GM12872 (cell line): ENCODE measurements at regions not wholly inside any gene's neighbourhood (a gene's known extent, or its start where the extent isn't known, plus 50 kb on each side); places are given as distances from the start of the nearest gene placed in this dataset.

Experiments
- TF ChIP-seq, protein P1 (sequence below): IDR thresholded peaks from 3 replicates; pipeline ENCODE4 v1.5.1; 2011; ENCODE audit warnings: low read depth, mild to moderate bottlenecking, low read length, moderate library complexity; ENCODE audit not compliant: insufficient read depth

DNA sequence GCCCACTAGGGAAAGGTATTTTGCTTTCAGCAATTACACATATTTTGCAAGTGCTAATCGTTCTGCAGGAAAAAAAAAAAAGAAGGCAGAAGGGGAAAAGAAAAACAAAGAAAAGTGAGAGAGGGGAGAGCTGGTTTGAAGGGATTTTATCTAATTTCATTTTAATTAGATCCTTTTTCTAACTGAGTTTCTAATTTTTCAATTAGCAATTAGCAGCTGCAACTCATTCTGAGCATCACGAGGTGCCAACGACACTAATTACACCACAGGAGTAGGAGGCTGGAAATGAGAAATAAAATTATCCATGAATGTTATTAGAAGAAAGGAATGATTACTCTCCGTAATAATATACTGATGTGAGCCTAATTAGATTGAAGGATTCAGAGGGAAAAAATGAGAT is 481.0 kb upstream of the CAMK1G start:
- TF ChIP-seq, protein P1, sequence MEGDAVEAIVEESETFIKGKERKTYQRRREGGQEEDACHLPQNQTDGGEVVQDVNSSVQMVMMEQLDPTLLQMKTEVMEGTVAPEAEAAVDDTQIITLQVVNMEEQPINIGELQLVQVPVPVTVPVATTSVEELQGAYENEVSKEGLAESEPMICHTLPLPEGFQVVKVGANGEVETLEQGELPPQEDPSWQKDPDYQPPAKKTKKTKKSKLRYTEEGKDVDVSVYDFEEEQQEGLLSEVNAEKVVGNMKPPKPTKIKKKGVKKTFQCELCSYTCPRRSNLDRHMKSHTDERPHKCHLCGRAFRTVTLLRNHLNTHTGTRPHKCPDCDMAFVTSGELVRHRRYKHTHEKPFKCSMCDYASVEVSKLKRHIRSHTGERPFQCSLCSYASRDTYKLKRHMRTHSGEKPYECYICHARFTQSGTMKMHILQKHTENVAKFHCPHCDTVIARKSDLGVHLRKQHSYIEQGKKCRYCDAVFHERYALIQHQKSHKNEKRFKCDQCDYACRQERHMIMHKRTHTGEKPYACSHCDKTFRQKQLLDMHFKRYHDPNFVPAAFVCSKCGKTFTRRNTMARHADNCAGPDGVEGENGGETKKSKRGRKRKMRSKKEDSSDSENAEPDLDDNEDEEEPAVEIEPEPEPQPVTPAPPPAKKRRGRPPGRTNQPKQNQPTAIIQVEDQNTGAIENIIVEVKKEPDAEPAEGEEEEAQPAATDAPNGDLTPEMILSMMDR, result no peak

DNA sequence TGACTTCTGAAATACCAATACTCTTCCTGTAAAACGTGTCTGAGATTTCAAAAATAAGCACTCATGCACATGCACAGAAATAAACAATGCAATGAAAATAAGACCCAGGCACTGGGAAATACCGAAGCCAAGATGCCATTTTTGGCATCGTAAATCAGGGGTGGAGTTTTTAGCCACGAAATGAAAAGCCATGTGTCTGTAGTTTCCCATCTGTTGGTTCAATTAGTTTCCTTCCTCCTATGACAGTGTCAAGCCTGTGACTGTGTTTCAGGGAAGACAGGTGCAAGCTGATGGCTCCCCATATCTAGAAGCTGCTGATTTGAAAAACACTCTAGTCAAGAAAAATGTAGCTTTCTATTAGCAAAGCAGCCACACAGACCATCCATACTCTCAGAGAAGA is 480.4 kb upstream of the CAMK1G start:
- TF ChIP-seq, protein P1, result no peak

DNA sequence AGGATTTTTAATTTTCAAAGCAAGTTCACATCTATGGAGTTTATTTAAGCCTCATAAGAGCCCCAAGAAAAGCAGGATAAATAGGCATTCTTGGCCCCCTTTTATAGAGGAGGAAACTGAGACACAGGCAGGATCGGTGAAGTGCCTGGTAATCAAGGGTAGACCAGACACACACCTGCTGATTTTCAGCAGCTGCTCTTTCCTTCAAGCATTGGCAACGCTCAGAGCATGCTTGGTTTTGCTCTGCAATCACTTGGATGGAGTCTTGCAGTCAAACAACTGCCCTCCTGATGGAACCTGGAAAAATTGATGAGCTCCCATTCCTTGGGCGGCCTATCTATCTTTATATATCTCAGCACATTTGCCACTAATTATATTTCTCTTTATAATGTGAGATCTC is 478.9 kb upstream of the CAMK1G start:
- TF ChIP-seq, protein P1, result no peak

DNA sequence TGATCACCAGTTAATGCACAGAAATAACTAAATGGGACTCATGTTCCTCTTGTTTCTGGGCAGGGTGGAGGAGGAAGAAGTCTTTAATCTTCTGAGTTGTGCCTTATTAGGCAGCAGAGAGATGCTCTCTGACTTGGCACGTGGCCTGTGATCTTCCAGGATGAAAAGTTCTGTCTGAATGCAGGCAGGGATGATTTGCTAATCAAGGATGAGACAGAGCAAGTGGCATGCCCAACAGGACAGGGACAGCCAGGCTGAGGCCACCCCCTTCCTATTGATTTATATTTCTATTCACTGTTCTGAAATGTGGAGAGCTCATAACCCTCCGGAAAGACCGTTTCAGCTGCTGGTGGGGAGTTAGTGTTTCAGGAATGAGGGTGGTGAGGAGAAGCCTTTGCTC is 477.8 kb upstream of the CAMK1G start:
- TF ChIP-seq, protein P1, result no peak

DNA sequence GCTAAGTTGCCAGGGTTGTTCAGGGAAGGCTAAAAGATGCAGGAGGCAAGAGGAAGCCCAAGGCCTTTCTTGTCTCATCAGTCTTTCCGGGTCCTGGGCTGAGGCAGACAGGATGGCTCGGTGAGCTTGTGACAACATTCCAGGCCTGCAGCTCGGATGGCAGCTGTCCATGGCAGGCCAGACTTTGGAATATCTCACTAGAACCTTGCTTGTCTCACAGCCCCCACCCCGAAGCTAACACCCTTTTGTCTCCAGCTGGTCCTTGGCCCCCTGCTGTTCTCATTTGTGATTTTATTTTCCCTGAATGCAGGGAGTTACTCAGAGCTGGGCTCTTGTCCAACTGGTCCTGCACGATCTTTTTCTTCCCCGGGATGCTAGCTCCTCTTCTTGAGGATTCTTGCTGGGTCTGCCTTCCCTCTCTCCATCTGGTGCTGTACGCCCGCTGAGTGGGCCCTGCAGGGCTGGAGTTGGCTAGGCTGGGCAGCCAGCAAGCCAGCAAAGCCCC is 477.2 kb upstream of the CAMK1G start:
- TF ChIP-seq, protein P1, result 0 out of 3 replicates have a peak, but pooled peaks have one; percentile 3

DNA sequence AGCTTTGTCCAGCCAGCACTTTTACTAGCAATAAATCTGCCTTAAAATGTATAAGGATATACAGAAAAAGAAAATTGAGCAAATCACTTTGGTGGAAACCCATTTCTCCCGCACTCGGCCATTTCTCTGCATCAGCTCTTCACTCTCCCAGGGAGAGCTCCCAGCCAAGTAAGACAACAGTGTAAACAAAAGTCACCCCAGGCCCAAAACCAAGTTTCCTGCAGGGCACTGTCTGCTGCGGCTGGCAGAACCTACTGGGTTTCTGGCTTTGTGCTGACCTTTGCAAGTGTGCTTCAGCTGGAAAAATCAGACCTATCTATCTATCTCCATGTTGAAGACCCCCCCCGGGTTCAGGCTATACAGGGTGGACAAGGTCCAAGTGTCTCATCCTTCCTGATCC is 476.7 kb upstream of the CAMK1G start:
- TF ChIP-seq, protein P1, result no peak

DNA sequence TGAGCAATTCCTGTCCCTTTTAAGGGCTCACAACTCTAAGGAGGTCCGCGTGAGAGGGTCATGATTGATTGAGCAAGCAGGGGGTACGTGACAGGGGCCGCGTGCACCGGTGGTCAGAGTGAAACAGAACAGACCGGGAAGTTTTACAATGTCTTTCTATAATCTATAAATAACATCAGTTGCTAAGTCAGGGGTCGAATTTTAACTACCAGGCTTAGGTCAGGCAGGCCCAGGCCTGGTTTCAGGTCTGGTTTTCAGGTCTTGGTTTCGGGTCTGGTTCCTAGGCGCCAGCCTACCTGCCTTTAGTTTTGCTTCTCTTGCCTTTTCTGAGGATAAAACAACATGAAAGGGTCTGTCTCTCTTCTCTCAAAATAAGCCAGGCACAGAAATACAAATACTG is 476.0 kb upstream of the CAMK1G start:
- TF ChIP-seq, protein P1, result no peak
